ENCODE measurements at regions not wholly inside any gene's neighbourhood (a gene's known extent, or its start where the extent isn't known, plus 50 kb on each side); places are given as distances from the start of the nearest gene placed in this dataset.

DNA sequence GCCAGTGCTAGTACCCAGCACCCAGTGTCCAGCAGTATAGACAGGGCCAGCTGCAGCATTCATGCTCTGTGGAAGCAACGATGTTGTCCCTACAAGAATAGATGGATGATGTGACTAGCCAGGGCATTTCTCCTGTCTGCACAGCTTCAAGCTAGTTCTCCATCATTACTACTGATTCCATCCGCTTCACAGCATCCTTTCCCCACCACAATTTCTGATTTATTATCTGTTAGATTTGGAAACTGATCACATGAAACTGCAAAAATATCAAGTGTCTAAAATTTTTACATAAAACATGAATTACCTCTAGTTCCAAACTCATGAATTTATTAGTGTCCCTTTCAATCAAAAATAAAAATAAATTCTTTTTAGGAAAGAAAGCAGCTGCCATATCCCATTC, 138.9 kb upstream of the POU2AF2 start:
- no peak for TF ChIP-seq ZNF274 (IDR thresholded peaks at IDR 0.05; ENCODE audit: low read depth, low read length)
- TF ChIP-seq SUZ12 (IDR thresholded peaks at IDR 0.05; ENCODE audit: extremely low read depth, insufficient read depth, insufficient read length), result no peak
